Karpas-422 (cell line): ENCODE measurements at regions not wholly inside any gene's neighbourhood (a gene's known extent, or its start where the extent isn't known, plus 50 kb on each side); places are given as distances from the start of the nearest gene placed in this dataset.

Source experiments
- DNase-seq: peaks from one replicate; pipeline ENCODE4 v3.0.0-alpha.2; 2015
- H2AFZ ChIP-seq: fragments of 200-600 bp; sonication (generic); 2 replicates; pipeline ENCODE4 v1.6.1; 2014; ENCODE audit warnings: antibody characterized with exemption, low read length, mixed read lengths
- H3K27ac ChIP-seq: fragments of 200-600 bp; sonication (generic); 2 replicates; pipeline ENCODE4 v1.5.1; 2014; ENCODE audit warnings: mild to moderate bottlenecking, low read length, moderate library complexity
- H3K27me3 ChIP-seq: fragments of 200-600 bp; sonication (generic); 2 replicates; pipeline ENCODE4 v1.6.1; 2014; ENCODE audit warnings: low read length, mixed read lengths
- H3K36me3 ChIP-seq: fragments of 200-600 bp; sonication (generic); 2 replicates; pipeline ENCODE4 v1.6.1; 2014; ENCODE audit warnings: low read length, mixed read lengths; ENCODE audit not compliant: insufficient read depth
- H3K4me1 ChIP-seq: fragments of 200-600 bp; sonication (generic); 2 replicates; pipeline ENCODE4 v1.6.1; 2014; ENCODE audit warnings: mild to moderate bottlenecking, low read length, mixed read lengths
- H3K4me2 ChIP-seq: fragments of 200-600 bp; sonication (generic); 2 replicates; pipeline ENCODE4 v1.6.1; 2014; ENCODE audit warnings: low read length, low read depth, mild to moderate bottlenecking; ENCODE audit not compliant: poor library complexity, severe bottlenecking
- H3K4me3 ChIP-seq: fragments of 200-600 bp; sonication (generic); 2 replicates; pipeline ENCODE4 v1.5.1; 2014; ENCODE audit warnings: mild to moderate bottlenecking, antibody characterized with exemption, low read length, mixed read lengths
- H3K79me2 ChIP-seq: fragments of 200-600 bp; sonication (generic); 2 replicates; pipeline ENCODE4 v1.6.1; 2014; ENCODE audit warnings: mild to moderate bottlenecking, low read length, mixed read lengths
- H3K9ac ChIP-seq: fragments of 200-600 bp; sonication (generic); 2 replicates; pipeline ENCODE4 v1.6.0; 2014; ENCODE audit warnings: low read length
- H3K9me2 ChIP-seq: fragments of 200-600 bp; sonication (generic), shearing (Covaris generic); replicated peaks from 2 replicates; pipeline ENCODE4 v1.6.0; 2014; ENCODE audit warnings: mild to moderate bottlenecking, low read length, moderate library complexity; ENCODE audit not compliant: insufficient read depth
- H3K9me3 ChIP-seq: fragments of 300-700, 200-600 bp; sonication (generic); 2 replicates; pipeline ENCODE4 v1.6.1; 2014; ENCODE audit warnings: low read length, mixed read lengths
- H4K20me1 ChIP-seq: fragments of 200-600 bp; sonication (generic); 2 replicates; pipeline ENCODE4 v1.6.1; 2014; ENCODE audit warnings: mild to moderate bottlenecking, antibody characterized with exemption, low read length, low read depth; ENCODE audit not compliant: insufficient read depth

- Histone ChIP-seq H3K79me2 (no peaks in the 10 kb centered on the region), H3K4me3 (no peak overlapping the region), H3K36me3 (no peaks in the 10 kb centered on the region), H3K4me1 (no peaks in the 10 kb centered on the region), H3K9me2 (no peaks in the 10 kb centered on the region), H4K20me1 (no peaks in the 10 kb centered on the region), H3K27ac (no peak overlapping the region), H3K27me3 (no peaks in the 10 kb centered on the region), H3K4me2 (no peak overlapping the region), H3K9ac (no peak overlapping the region), H2AFZ (no peak overlapping the region), H3K9me3 (no peaks in the 10 kb centered on the region)
- DNase-seq, result no peak
These were observed 155.3 kb upstream of the PKDCC start for GRCh38 chr2:41892476-41892875.

- Histone ChIP-seq H3K9ac (no peak overlapping the region), H4K20me1 (no peaks in the 10 kb centered on the region), H3K4me1 (peaks cover 9% of the 10 kb centered on the region), H3K4me3 (no peak overlapping the region), H2AFZ (no peak overlapping the region), H3K9me3 (no peaks in the 10 kb centered on the region), H3K9me2 (no peaks in the 10 kb centered on the region), H3K27me3 (no peaks in the 10 kb centered on the region), H3K79me2 (no peaks in the 10 kb centered on the region), H3K27ac (no peak overlapping the region), H3K4me2 (no peak overlapping the region), H3K36me3 (no peaks in the 10 kb centered on the region)
- no peak for DNase-seq
These were observed 153.1 kb upstream of the PKDCC start for GRCh38 chr2:41894563-41895333.

- Histone ChIP-seq H3K4me1 (peaks cover 9% of the 10 kb centered on the region), H4K20me1 (no peaks in the 10 kb centered on the region), H3K4me3 (no peak overlapping the region), H3K9me3 (no peaks in the 10 kb centered on the region), H3K27me3 (no peaks in the 10 kb centered on the region), H3K36me3 (no peaks in the 10 kb centered on the region), H3K9me2 (no peaks in the 10 kb centered on the region), H3K4me2 (no peak overlapping the region), H3K79me2 (no peaks in the 10 kb centered on the region), H3K9ac (no peak overlapping the region), H3K27ac (no peak overlapping the region), H2AFZ (no peak overlapping the region)
- no peak for DNase-seq
These were observed 152.5 kb upstream of the PKDCC start for GRCh38 chr2:41895334-41895664.

- no peak overlapping the region for H3K27ac ChIP-seq
- no peak overlapping the region for H3K4me3 ChIP-seq
- H3K79me2 ChIP-seq, result no peaks in the 10 kb centered on the region
- no peaks in the 10 kb centered on the region for H4K20me1 ChIP-seq
- no peaks in the 10 kb centered on the region for H3K36me3 ChIP-seq
- H3K9ac ChIP-seq, result no peak overlapping the region
- H3K27me3 ChIP-seq, result no peaks in the 10 kb centered on the region
- H3K4me1 ChIP-seq, result peaks cover 9% of the 10 kb centered on the region
- H3K9me2 ChIP-seq, result no peaks in the 10 kb centered on the region
- no peaks in the 10 kb centered on the region for H3K9me3 ChIP-seq
- H2AFZ ChIP-seq, result no peak overlapping the region
- DNase-seq, result no peak
- H3K4me2 ChIP-seq, result no peak overlapping the region
These were observed 151.5 kb upstream of the PKDCC start for GRCh38 chr2:41896186-41896846.

- Histone ChIP-seq H2AFZ (no peak overlapping the region), H3K79me2 (no peaks in the 10 kb centered on the region), H3K4me1 (peaks cover 9% of the 10 kb centered on the region), H3K27ac (no peak overlapping the region), H3K9ac (no peak overlapping the region), H3K4me2 (no peak overlapping the region), H3K36me3 (no peaks in the 10 kb centered on the region), H3K9me3 (no peaks in the 10 kb centered on the region), H4K20me1 (no peaks in the 10 kb centered on the region), H3K9me2 (no peaks in the 10 kb centered on the region), H3K27me3 (no peaks in the 10 kb centered on the region), H3K4me3 (no peak overlapping the region)
- DNase-seq, result no peak
These were observed 148.6 kb upstream of the PKDCC start for GRCh38 chr2:41899189-41899588.

GRCh38 chr2:41900101-41900577 lies 147.7 kb upstream of the PKDCC start:
- Histone ChIP-seq H3K9me3 (no peaks in the 10 kb centered on the region), H3K27ac (no peak overlapping the region), H3K36me3 (no peaks in the 10 kb centered on the region), H3K4me1 (peaks cover 9% of the 10 kb centered on the region), H2AFZ (no peak overlapping the region), H3K79me2 (no peaks in the 10 kb centered on the region), H3K4me3 (no peak overlapping the region), H3K27me3 (no peaks in the 10 kb centered on the region), H4K20me1 (no peaks in the 10 kb centered on the region), H3K9me2 (no peaks in the 10 kb centered on the region), H3K4me2 (no peak overlapping the region), H3K9ac (no peak overlapping the region)
- no peak for DNase-seq

GRCh38 chr2:41902897-41903296 lies 144.9 kb upstream of the PKDCC start:
- Histone ChIP-seq H3K9me3 (no peaks in the 10 kb centered on the region), H3K4me3 (no peak overlapping the region), H3K27me3 (no peaks in the 10 kb centered on the region), H3K36me3 (no peaks in the 10 kb centered on the region), H4K20me1 (no peaks in the 10 kb centered on the region), H3K4me1 (peaks cover 9% of the 10 kb centered on the region), H3K4me2 (no peak overlapping the region), H3K9me2 (no peaks in the 10 kb centered on the region), H3K79me2 (no peaks in the 10 kb centered on the region), H2AFZ (no peak overlapping the region), H3K27ac (no peak overlapping the region), H3K9ac (no peak overlapping the region)
- DNase-seq, result no peak

- Histone ChIP-seq H4K20me1 (no peaks in the 10 kb centered on the region), H3K9ac (no peak overlapping the region), H3K79me2 (no peaks in the 10 kb centered on the region), H3K4me2 (no peak overlapping the region), H3K4me3 (no peak overlapping the region), H3K27ac (no peak overlapping the region), H3K9me3 (no peaks in the 10 kb centered on the region), H3K9me2 (no peaks in the 10 kb centered on the region), H2AFZ (no peak overlapping the region), H3K36me3 (no peaks in the 10 kb centered on the region), H3K4me1 (peaks cover 7% of the 10 kb centered on the region), H3K27me3 (no peaks in the 10 kb centered on the region)
- DNase-seq, result no peak
These were observed 144.2 kb upstream of the PKDCC start for GRCh38 chr2:41903474-41904135.
